ENCODE measurements at regions not wholly inside any gene's neighbourhood (a gene's known extent, or its start where the extent isn't known, plus 50 kb on each side); places are given as distances from the start of the nearest gene placed in this dataset.

- TF ChIP-seq CTCF (IDR thresholded peaks at IDR 0.05; ENCODE audit: unreplicated experiment) = no peak
- Mint-ChIP-seq H3K27ac (ENCODE audit: unreplicated experiment) (no peak overlapping the region), H3K9me3 (ENCODE audit: unreplicated experiment) (no peaks in the 10 kb centered on the region), H3K4me3 (ENCODE audit: unreplicated experiment) (no peak overlapping the region), H3K4me1 (ENCODE audit: unreplicated experiment) (no peaks in the 10 kb centered on the region), H3K27me3 (ENCODE audit: unreplicated experiment) (peaks cover 6% of the 10 kb centered on the region), H3K36me3 (ENCODE audit: low read depth, unreplicated experiment) (peaks cover 8% of the 10 kb centered on the region)
- no peak for DNase-seq (ENCODE audit: low spot score)
Measured at GRCh38 chr13:111443981-111444380, 123.5 kb downstream of the TEX29 start.

- no peak overlapping the region for H3K27ac Mint-ChIP-seq (ENCODE audit: unreplicated experiment)
- no peak for TF ChIP-seq CTCF (IDR thresholded peaks at IDR 0.05; ENCODE audit: unreplicated experiment)
- H3K4me1 Mint-ChIP-seq (ENCODE audit: unreplicated experiment) = no peaks in the 10 kb centered on the region
- peaks cover 4% of the 10 kb centered on the region for H3K36me3 Mint-ChIP-seq (ENCODE audit: low read depth, unreplicated experiment)
- H3K27me3 Mint-ChIP-seq (ENCODE audit: unreplicated experiment) = peaks cover 1% of the 10 kb centered on the region
- H3K4me3 Mint-ChIP-seq (ENCODE audit: unreplicated experiment) = no peak overlapping the region
- no peaks in the 10 kb centered on the region for H3K9me3 Mint-ChIP-seq (ENCODE audit: unreplicated experiment)
- no peak for DNase-seq (ENCODE audit: low spot score)
Measured at GRCh38 chr13:111448504-111448903, 128.1 kb downstream of the TEX29 start.

GRCh38 chr13:111449041-111449440 lies 128.6 kb downstream of the TEX29 start:
- Mint-ChIP-seq H3K27me3 (ENCODE audit: unreplicated experiment) (peaks cover 1% of the 10 kb centered on the region), H3K36me3 (ENCODE audit: low read depth, unreplicated experiment) (peaks cover 4% of the 10 kb centered on the region), H3K9me3 (ENCODE audit: unreplicated experiment) (no peaks in the 10 kb centered on the region), H3K27ac (ENCODE audit: unreplicated experiment) (no peak overlapping the region), H3K4me3 (ENCODE audit: unreplicated experiment) (no peak overlapping the region), H3K4me1 (ENCODE audit: unreplicated experiment) (no peaks in the 10 kb centered on the region)
- no peak for TF ChIP-seq CTCF (IDR thresholded peaks at IDR 0.05; ENCODE audit: unreplicated experiment)
- DNase-seq (ENCODE audit: low spot score) = no peak

- Mint-ChIP-seq H3K27me3 (ENCODE audit: unreplicated experiment) (peaks cover 1% of the 10 kb centered on the region), H3K9me3 (ENCODE audit: unreplicated experiment) (peaks cover under 1% of the 10 kb centered on the region), H3K27ac (ENCODE audit: unreplicated experiment) (no peak overlapping the region), H3K4me3 (ENCODE audit: unreplicated experiment) (no peak overlapping the region), H3K36me3 (ENCODE audit: low read depth, unreplicated experiment) (peaks cover 4% of the 10 kb centered on the region), H3K4me1 (ENCODE audit: unreplicated experiment) (no peaks in the 10 kb centered on the region)
- TF ChIP-seq CTCF (IDR thresholded peaks at IDR 0.05; ENCODE audit: unreplicated experiment) = no peak
- DNase-seq (ENCODE audit: low spot score) = no peak
Measured at GRCh38 chr13:111451402-111451801, 131.0 kb downstream of the TEX29 start.

GRCh38 chr13:111456452-111457230 lies 136.2 kb downstream of the TEX29 start:
- Mint-ChIP-seq H3K4me1 (ENCODE audit: unreplicated experiment) (peaks cover 5% of the 10 kb centered on the region), H3K4me3 (ENCODE audit: unreplicated experiment) (no peak overlapping the region), H3K27me3 (ENCODE audit: unreplicated experiment) (peaks cover 6% of the 10 kb centered on the region), H3K36me3 (ENCODE audit: low read depth, unreplicated experiment) (no peaks in the 10 kb centered on the region), H3K9me3 (ENCODE audit: unreplicated experiment) (peaks cover 3% of the 10 kb centered on the region), H3K27ac (ENCODE audit: unreplicated experiment) (no peak overlapping the region)
- no peak for DNase-seq (ENCODE audit: low spot score)
- TF ChIP-seq CTCF (IDR thresholded peaks at IDR 0.05; ENCODE audit: unreplicated experiment) = no peak
